HUES48 (cell line): ENCODE measurements at regions not wholly inside any gene's neighbourhood (a gene's known extent, or its start where the extent isn't known, plus 50 kb on each side); places are given as distances from the start of the nearest gene placed in this dataset.
"Not testable (repeated sequence)": the region's sequence is repeated elsewhere in the genome, so short reads cannot be mapped to it uniquely, and the experiment has no call there.

Experiments
- H3K27ac ChIP-seq: one replicate; pipeline ENCODE4 v1.7.0; 2013; ENCODE audit warnings: low read depth, low read length, inconsistent platforms
- H3K27me3 ChIP-seq: 2 replicates; pipeline ENCODE4 v1.6.1; 2013; ENCODE audit warnings: mild to moderate bottlenecking, low read length; ENCODE audit not compliant: control insufficient read depth, insufficient read depth
- H3K36me3 ChIP-seq: 2 replicates; pipeline ENCODE4 v1.6.1; 2013; ENCODE audit warnings: low read length; ENCODE audit not compliant: control insufficient read depth, insufficient read depth
- H3K4me1 ChIP-seq: 2 replicates; pipeline ENCODE4 v1.6.1; 2013; ENCODE audit warnings: mild to moderate bottlenecking, low read length; ENCODE audit not compliant: control insufficient read depth, insufficient read depth
- H3K4me3 ChIP-seq: 2 replicates; pipeline ENCODE4 v1.5.1; 2013; ENCODE audit warnings: mild to moderate bottlenecking, low read depth, low read length
- H3K9ac ChIP-seq: 2 replicates; pipeline ENCODE4 v1.6.1; 2013; ENCODE audit warnings: mild to moderate bottlenecking, low read depth, low read length, moderate library complexity
- H3K9me3 ChIP-seq: 2 replicates; pipeline ENCODE4 v1.6.1; 2013; ENCODE audit warnings: low read length; ENCODE audit not compliant: control insufficient read depth, insufficient read depth

GRCh38 chr1:121544500-121544899, 359.7 kb downstream of the SRGAP2C start:
- H3K27ac ChIP-seq: no peak overlapping the region

GRCh38 chr1:121545899-121546298, 361.1 kb downstream of the SRGAP2C start:
- H3K4me1 ChIP-seq, H3K36me3 ChIP-seq, H3K27ac ChIP-seq, H3K9me3 ChIP-seq, H3K4me3 ChIP-seq, H3K9ac ChIP-seq, H3K27me3 ChIP-seq: not testable (repeated sequence)

More at GRCh38 chr1:121544500-121544899, 359.7 kb downstream of the SRGAP2C start:
- H3K4me1 ChIP-seq: no peaks in the 10 kb centered on the region
- no peak overlapping the region for H3K9ac ChIP-seq
- no peaks in the 10 kb centered on the region for H3K36me3 ChIP-seq
- H3K4me3 ChIP-seq: no peak overlapping the region
- no peaks in the 10 kb centered on the region for H3K27me3 ChIP-seq
- no peaks in the 10 kb centered on the region for H3K9me3 ChIP-seq

- no peak overlapping the region for H3K4me3 ChIP-seq
- H3K9ac ChIP-seq: no peak overlapping the region
- no peak overlapping the region for H3K27ac ChIP-seq
- no peaks in the 10 kb centered on the region for H3K36me3 ChIP-seq
- H3K9me3 ChIP-seq: no peaks in the 10 kb centered on the region
- no peaks in the 10 kb centered on the region for H3K4me1 ChIP-seq
- no peaks in the 10 kb centered on the region for H3K27me3 ChIP-seq
These were observed 362.2 kb downstream of the SRGAP2C start for GRCh38 chr1:121546830-121547591.

- H3K4me3 ChIP-seq, H3K4me1 ChIP-seq: not testable (repeated sequence)
These were observed 363.0 kb downstream of the SRGAP2C start for GRCh38 chr1:121547726-121548125.

GRCh38 chr1:121550817-121551216, 366.0 kb downstream of the SRGAP2C start:
- not testable (repeated sequence) for H3K27me3 ChIP-seq, H3K27ac ChIP-seq, H3K9me3 ChIP-seq, H3K9ac ChIP-seq, H3K36me3 ChIP-seq, H3K4me3 ChIP-seq
- H3K4me1 ChIP-seq: peaks cover 11% of the 10 kb centered on the region

More at GRCh38 chr1:121547726-121548125, 363.0 kb downstream of the SRGAP2C start:
- H3K27ac ChIP-seq, H3K27me3 ChIP-seq, H3K36me3 ChIP-seq, H3K9me3 ChIP-seq, H3K9ac ChIP-seq: not testable (repeated sequence)

- not testable (repeated sequence) for H3K27me3 ChIP-seq, H3K9me3 ChIP-seq, H3K36me3 ChIP-seq, H3K27ac ChIP-seq, H3K9ac ChIP-seq, H3K4me3 ChIP-seq
- H3K4me1 ChIP-seq: peaks cover 18% of the 10 kb centered on the region
These were observed 366.7 kb downstream of the SRGAP2C start for GRCh38 chr1:121551491-121551890.

GRCh38 chr1:121556560-121556959, 371.8 kb downstream of the SRGAP2C start:
- H3K9ac ChIP-seq, H3K9me3 ChIP-seq, H3K27ac ChIP-seq, H3K27me3 ChIP-seq, H3K4me3 ChIP-seq, H3K36me3 ChIP-seq: not testable (repeated sequence)
- H3K4me1 ChIP-seq: peaks cover 40% of the 10 kb centered on the region

GRCh38 chr1:121558034-121558433, 373.3 kb downstream of the SRGAP2C start:
- H3K9ac ChIP-seq, H3K27me3 ChIP-seq, H3K4me3 ChIP-seq, H3K36me3 ChIP-seq, H3K9me3 ChIP-seq: not testable (repeated sequence)
- H3K27ac ChIP-seq: peak overlapping the region; percentile 67
- H3K4me1 ChIP-seq: peaks cover 40% of the 10 kb centered on the region

- H3K4me1 ChIP-seq: peaks cover 40% of the 10 kb centered on the region
- no peaks in the 10 kb centered on the region for H3K36me3 ChIP-seq
- H3K27ac ChIP-seq: peak overlapping the region; percentile 67
- no peaks in the 10 kb centered on the region for H3K27me3 ChIP-seq
- H3K9ac ChIP-seq: no peak overlapping the region
- no peak overlapping the region for H3K4me3 ChIP-seq
- H3K9me3 ChIP-seq: no peaks in the 10 kb centered on the region
These were observed 373.7 kb downstream of the SRGAP2C start for GRCh38 chr1:121558514-121558913.

- Histone ChIP-seq H3K9ac (no peak overlapping the region), H3K9me3 (no peaks in the 10 kb centered on the region), H3K36me3 (no peaks in the 10 kb centered on the region), H3K4me1 (no peaks in the 10 kb centered on the region), H3K27ac (no peak overlapping the region), H3K27me3 (no peaks in the 10 kb centered on the region), H3K4me3 (no peak overlapping the region)
These were observed 381.6 kb downstream of the SRGAP2C start for GRCh38 chr1:121566346-121566745.

GRCh38 chr1:121569428-121569827, 384.7 kb downstream of the SRGAP2C start:
- H3K36me3 ChIP-seq: no peaks in the 10 kb centered on the region; the same call in 1 of the 2 replicates
- no peaks in the 10 kb centered on the region for H3K27me3 ChIP-seq
- H3K27ac ChIP-seq: no peak overlapping the region
- H3K4me1 ChIP-seq: no peaks in the 10 kb centered on the region
- peaks cover 6% of the 10 kb centered on the region; the same call in 1 of the 2 replicates for H3K9me3 ChIP-seq
- H3K9ac ChIP-seq: no peak overlapping the region
- no peak overlapping the region for H3K4me3 ChIP-seq
